ENCODE measurements at regions not wholly inside any gene's neighbourhood (a gene's known extent, or its start where the extent isn't known, plus 50 kb on each side); places are given as distances from the start of the nearest gene placed in this dataset.
"Not testable (repeated sequence)": the region's sequence is repeated elsewhere in the genome, so short reads cannot be mapped to it uniquely, and the experiment has no call there.

DNA sequence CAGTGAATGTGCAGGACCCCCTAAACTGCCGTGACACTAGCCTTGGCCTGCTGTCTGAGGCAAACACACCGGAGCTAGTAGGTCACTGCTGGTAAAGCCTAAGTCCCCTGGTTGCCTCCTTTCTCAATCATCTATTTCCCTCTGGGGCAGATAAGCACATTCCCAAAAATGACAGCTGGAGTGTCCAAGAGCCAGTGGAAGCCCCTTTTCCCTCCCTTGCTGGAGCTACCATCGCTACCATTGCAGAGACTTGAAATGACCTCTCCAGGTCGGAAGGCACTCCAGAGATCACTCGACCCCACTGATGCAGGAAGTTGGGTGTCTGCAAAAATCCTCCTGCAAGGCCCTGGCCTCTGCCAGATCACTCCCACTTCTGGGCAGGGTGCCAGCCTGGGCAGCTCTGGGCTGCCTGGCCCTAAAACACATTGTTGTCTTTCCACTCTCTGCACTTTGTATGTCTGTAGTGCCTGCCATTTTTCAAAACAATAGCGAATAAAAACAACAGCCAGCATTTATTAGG lies 235.9 kb downstream of the BCL2L11 start:
- H3K9me2 ChIP-seq (ENCODE audit: insufficient read depth); H3K4me1 ChIP-seq (ENCODE audit: insufficient read depth); H3K9ac ChIP-seq; H4K20me1 ChIP-seq (ENCODE audit: insufficient read depth); H3K9me3 ChIP-seq (ENCODE audit: low read depth); H2AFZ ChIP-seq; H3K27me3 ChIP-seq (replicated peaks; ENCODE audit: insufficient read depth); H3K4me3 ChIP-seq; in situ Hi-C loops (cut with MboI); H3K27ac ChIP-seq; H3K36me3 ChIP-seq (ENCODE audit: low read depth); H3K79me2 ChIP-seq (ENCODE audit: insufficient read depth); H3F3A ChIP-seq (ENCODE audit: insufficient read depth): not testable (repeated sequence)
- DNase-seq = peak; percentile 46
- H3K4me2 ChIP-seq (ENCODE audit: unreplicated experiment) = peak overlapping the region; percentile 28
- 26 to 33% methylated on average over 3 to 5 of the region's 6 CpGs for WGBS, 2 experiments (ENCODE audit: low coverage in 1 of 2, low lambda C conversion rate in 2 of 2, missing lambda C conversion rate in 2 of 2)

DNA sequence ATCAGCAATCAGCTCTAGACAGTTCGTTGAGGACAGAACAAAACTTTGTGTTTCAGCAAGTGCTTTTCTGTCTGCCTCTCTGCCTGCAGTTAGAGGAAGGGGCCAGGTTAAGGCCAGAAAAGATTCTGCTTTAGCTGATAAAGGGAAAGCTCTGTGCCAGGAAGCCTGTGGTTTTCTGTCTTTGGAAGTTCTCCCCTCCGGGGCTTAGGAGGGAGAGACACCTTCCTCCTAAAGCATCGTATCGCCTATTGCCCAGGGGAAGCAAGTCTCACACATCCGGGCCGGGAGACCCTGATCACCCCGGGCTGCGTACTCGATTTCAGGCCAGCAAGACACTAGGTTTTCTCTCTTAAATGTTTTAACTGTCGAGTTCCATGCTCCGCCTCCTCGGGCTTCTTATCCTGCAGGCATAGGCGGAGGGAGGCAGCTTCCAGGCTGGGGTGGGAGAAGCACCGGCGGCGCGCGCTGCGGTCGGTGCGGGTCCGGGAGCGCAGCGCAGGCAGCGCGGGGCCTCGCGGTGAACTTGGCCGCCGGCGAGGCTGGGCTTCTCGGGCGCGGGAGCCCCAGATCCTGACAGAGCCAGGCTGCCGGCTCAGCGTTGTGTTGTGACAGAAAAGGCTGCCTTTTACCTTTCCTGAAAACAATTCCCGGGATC lies 245.4 kb downstream of the BCL2L11 start:
- H3K9ac ChIP-seq; H3K9me2 ChIP-seq (ENCODE audit: insufficient read depth); H3F3A ChIP-seq (ENCODE audit: insufficient read depth); H3K36me3 ChIP-seq (ENCODE audit: low read depth); H4K20me1 ChIP-seq (ENCODE audit: insufficient read depth); H3K4me3 ChIP-seq; H3K27ac ChIP-seq; H3K4me1 ChIP-seq (ENCODE audit: insufficient read depth); H2AFZ ChIP-seq; H3K79me2 ChIP-seq (ENCODE audit: insufficient read depth); H3K9me3 ChIP-seq (ENCODE audit: low read depth); in situ Hi-C loops (cut with MboI); H3K27me3 ChIP-seq (replicated peaks; ENCODE audit: insufficient read depth); H3K4me2 ChIP-seq (ENCODE audit: unreplicated experiment): not testable (repeated sequence)
- WGBS, 2 experiments (ENCODE audit: low coverage in 1 of 2, low lambda C conversion rate in 2 of 2, missing lambda C conversion rate in 2 of 2) = 41 to 42% methylated on average over 32 to 35 of the region's 37 CpGs
- DNase-seq = peak; percentile 4

DNA sequence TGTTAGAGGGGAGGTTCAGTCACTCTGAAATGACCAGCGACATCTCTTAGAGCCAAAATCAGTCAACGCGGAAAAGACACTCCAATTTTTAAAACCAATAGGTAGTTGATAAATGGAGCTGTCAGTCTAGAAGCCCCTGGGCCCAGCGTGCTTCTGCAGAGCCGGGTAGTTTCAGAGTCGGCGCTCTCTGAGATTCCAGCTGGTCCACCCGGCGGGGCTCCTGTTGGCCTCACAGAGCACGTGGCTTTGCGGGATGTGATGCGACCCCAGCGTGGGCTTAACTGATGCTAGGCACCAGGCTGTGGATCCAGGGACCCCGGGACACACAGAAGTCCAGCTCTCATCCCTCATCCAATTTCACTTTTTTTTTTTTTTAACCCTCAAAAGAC lies 245.9 kb downstream of the BCL2L11 start:
- H3K9me3 ChIP-seq (ENCODE audit: low read depth); H3K27me3 ChIP-seq (replicated peaks; ENCODE audit: insufficient read depth); H3K4me2 ChIP-seq (ENCODE audit: unreplicated experiment); H4K20me1 ChIP-seq (ENCODE audit: insufficient read depth); H2AFZ ChIP-seq; H3K4me3 ChIP-seq; H3F3A ChIP-seq (ENCODE audit: insufficient read depth); H3K27ac ChIP-seq; H3K9ac ChIP-seq; H3K9me2 ChIP-seq (ENCODE audit: insufficient read depth); in situ Hi-C loops (cut with MboI); H3K79me2 ChIP-seq (ENCODE audit: insufficient read depth); DNase-seq; H3K36me3 ChIP-seq (ENCODE audit: low read depth); H3K4me1 ChIP-seq (ENCODE audit: insufficient read depth): not testable (repeated sequence)
- 61 to 68% methylated on average over 13 to 14 of the region's 14 CpGs for WGBS, 2 experiments (ENCODE audit: low coverage in 1 of 2, low lambda C conversion rate in 2 of 2, missing lambda C conversion rate in 2 of 2)

DNA sequence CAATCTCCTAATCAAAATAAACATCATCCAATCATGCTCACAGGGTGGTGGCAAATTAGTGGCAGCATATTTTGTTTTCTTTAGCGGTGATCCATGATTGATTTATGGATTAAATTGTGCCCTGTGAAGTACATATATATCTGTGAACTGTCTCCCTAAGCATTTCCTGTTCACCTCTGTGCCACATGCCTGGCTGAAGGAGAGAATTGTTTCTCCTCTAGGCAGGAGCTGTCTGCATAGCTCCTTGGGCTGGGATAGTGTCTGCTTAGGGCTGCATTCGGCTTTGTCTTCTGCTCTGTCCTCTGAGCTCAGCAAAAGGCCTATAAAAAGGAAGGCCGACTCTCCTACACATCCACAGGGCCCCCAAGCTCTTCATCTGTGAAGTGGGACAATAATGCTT lies 246.4 kb downstream of the BCL2L11 start:
- H3K36me3 ChIP-seq (ENCODE audit: low read depth); H2AFZ ChIP-seq; H3K9me2 ChIP-seq (ENCODE audit: insufficient read depth); H4K20me1 ChIP-seq (ENCODE audit: insufficient read depth); H3K9ac ChIP-seq; H3F3A ChIP-seq (ENCODE audit: insufficient read depth); in situ Hi-C loops (cut with MboI); H3K9me3 ChIP-seq (ENCODE audit: low read depth); H3K79me2 ChIP-seq (ENCODE audit: insufficient read depth); H3K4me3 ChIP-seq; H3K27ac ChIP-seq; DNase-seq; H3K27me3 ChIP-seq (replicated peaks; ENCODE audit: insufficient read depth); H3K4me1 ChIP-seq (ENCODE audit: insufficient read depth); H3K4me2 ChIP-seq (ENCODE audit: unreplicated experiment): not testable (repeated sequence)
- 98 to 100% methylated on average over 3 of the region's 3 CpGs for WGBS, 2 experiments (ENCODE audit: low coverage in 1 of 2, low lambda C conversion rate in 2 of 2, missing lambda C conversion rate in 2 of 2)

DNA sequence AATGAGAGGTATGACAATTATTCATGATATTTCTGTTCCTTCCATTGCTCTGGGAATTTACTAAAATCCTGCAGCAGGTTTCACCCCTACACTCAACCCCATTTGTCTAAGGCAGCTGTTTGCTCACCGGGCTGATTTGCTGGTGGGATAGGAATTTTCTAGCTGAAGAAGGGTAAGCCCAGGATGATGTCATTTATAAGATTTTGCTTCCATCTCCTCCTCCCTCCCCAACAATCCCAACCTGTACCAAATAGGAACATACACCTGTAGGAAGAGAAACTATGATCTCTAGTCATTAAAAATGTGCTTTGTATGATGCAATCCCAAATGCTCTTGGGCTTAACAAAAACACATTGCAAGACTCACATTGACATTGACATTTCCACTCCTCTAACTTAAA lies 247.2 kb downstream of the BCL2L11 start:
- H3K9me2 ChIP-seq (ENCODE audit: insufficient read depth); H3K79me2 ChIP-seq (ENCODE audit: insufficient read depth); H3K36me3 ChIP-seq (ENCODE audit: low read depth); in situ Hi-C loops (cut with MboI); H3K4me1 ChIP-seq (ENCODE audit: insufficient read depth); H3F3A ChIP-seq (ENCODE audit: insufficient read depth); H3K9ac ChIP-seq; H3K9me3 ChIP-seq (ENCODE audit: low read depth); H4K20me1 ChIP-seq (ENCODE audit: insufficient read depth); H3K27me3 ChIP-seq (replicated peaks; ENCODE audit: insufficient read depth); H2AFZ ChIP-seq; H3K27ac ChIP-seq; H3K4me3 ChIP-seq; H3K4me2 ChIP-seq (ENCODE audit: unreplicated experiment): not testable (repeated sequence)
- 83 to 100% methylated on average over 1 of the region's 1 CpG for whole genome bisulfite sequencing, 2 experiments (ENCODE audit: low coverage in 1 of 2, low lambda C conversion rate in 2 of 2, missing lambda C conversion rate in 2 of 2)
- DNase-seq = peak; percentile 41

DNA sequence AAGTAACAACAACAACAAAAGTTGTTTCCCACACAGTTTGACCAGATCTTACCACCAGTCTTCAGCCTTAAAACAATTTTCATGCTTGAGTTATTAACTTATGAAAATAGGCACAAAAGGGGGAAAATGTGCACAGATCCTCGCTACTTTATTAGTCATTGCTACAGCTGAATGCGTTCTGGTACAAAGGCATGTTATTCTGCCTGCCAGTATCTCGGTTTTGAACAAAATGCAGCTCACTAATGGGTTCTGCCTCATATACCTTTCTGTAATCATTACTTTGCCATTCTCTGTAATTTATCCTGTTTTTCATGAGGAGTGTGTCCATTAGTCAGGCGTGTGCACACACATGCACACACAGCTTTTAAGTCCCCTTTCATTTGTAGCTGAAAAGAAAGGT lies 247.6 kb downstream of the BCL2L11 start:
- H3K9me3 ChIP-seq (ENCODE audit: low read depth); H3K4me2 ChIP-seq (ENCODE audit: unreplicated experiment); H3K9me2 ChIP-seq (ENCODE audit: insufficient read depth); H3K9ac ChIP-seq; H2AFZ ChIP-seq; H3K79me2 ChIP-seq (ENCODE audit: insufficient read depth); H3K4me1 ChIP-seq (ENCODE audit: insufficient read depth); H3K27ac ChIP-seq; in situ Hi-C loops (cut with MboI); H3K4me3 ChIP-seq; H4K20me1 ChIP-seq (ENCODE audit: insufficient read depth); H3K27me3 ChIP-seq (replicated peaks; ENCODE audit: insufficient read depth); H3K36me3 ChIP-seq (ENCODE audit: low read depth); DNase-seq; H3F3A ChIP-seq (ENCODE audit: insufficient read depth): not testable (repeated sequence)
- no CpG with 5 or more reads among the region's 4 CpGs for WGBS, 2 experiments (ENCODE audit: low coverage in 1 of 2, low lambda C conversion rate in 2 of 2, missing lambda C conversion rate in 2 of 2)

DNA sequence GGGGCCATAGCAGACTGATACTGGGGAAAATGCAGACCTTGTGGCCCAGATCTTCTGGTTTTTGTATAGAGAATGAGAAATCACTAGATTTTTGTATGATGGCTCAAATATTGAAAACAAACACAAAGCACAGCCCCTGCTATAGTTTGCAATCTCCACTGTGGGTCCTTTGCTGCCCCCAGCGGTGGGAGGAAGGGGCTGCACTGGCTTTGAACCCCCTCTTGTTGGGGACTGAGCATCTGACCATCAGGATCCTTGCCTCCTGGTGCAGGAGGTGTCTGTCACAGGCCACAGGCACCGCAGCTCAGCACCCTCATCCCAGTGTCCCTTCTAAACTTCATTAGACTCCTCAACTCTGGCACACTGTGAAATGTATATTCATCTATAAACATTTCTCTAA lies 252.3 kb downstream of the BCL2L11 start:
- H2AFZ ChIP-seq; in situ Hi-C loops (cut with MboI); H3K4me1 ChIP-seq (ENCODE audit: insufficient read depth); H3K4me2 ChIP-seq (ENCODE audit: unreplicated experiment); H4K20me1 ChIP-seq (ENCODE audit: insufficient read depth); H3K27ac ChIP-seq; H3K9ac ChIP-seq; H3K9me3 ChIP-seq (ENCODE audit: low read depth); H3K36me3 ChIP-seq (ENCODE audit: low read depth); DNase-seq; H3K4me3 ChIP-seq; H3F3A ChIP-seq (ENCODE audit: insufficient read depth); H3K9me2 ChIP-seq (ENCODE audit: insufficient read depth); H3K27me3 ChIP-seq (replicated peaks; ENCODE audit: insufficient read depth): not testable (repeated sequence)
- H3K79me2 ChIP-seq (ENCODE audit: insufficient read depth) = peaks cover 10% of the 10 kb centered on the region; the same call in 1 of the 2 replicates
- WGBS, 2 experiments (ENCODE audit: low coverage in 1 of 2, low lambda C conversion rate in 2 of 2, missing lambda C conversion rate in 2 of 2) = no CpG with 5 or more reads among the region's 2 CpGs

DNA sequence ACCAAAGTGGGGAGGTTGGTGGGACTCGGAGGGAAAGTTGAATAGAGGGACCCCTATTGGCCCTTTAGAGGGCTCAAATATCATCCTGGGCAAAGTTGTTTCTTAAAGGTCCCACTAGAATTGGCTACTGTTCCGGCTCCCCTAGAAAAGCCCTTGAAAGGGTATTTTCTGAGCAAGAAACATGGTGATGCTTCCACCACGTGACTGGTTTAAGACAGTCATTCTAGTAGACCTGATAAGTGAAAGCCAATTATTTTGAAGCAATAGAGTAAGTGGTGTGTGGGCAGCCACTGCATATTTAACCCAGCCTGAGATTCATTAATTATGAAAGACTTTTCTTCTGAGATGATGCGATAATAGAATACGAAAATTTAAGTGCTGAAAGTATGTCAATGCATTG lies 253.3 kb downstream of the BCL2L11 start:
- in situ Hi-C loops (cut with MboI) = not testable (repeated sequence)

More for the DNA sequence above, 253.3 kb downstream of the BCL2L11 start:
- DNase-seq; H3K36me3 ChIP-seq (ENCODE audit: low read depth); H3K4me2 ChIP-seq (ENCODE audit: unreplicated experiment); H3K27me3 ChIP-seq (replicated peaks; ENCODE audit: insufficient read depth); H3K27ac ChIP-seq; H4K20me1 ChIP-seq (ENCODE audit: insufficient read depth); H3K9me3 ChIP-seq (ENCODE audit: low read depth); H3F3A ChIP-seq (ENCODE audit: insufficient read depth); H2AFZ ChIP-seq; H3K9me2 ChIP-seq (ENCODE audit: insufficient read depth); H3K9ac ChIP-seq; H3K4me1 ChIP-seq (ENCODE audit: insufficient read depth); H3K4me3 ChIP-seq: not testable (repeated sequence)
- peaks cover 10% of the 10 kb centered on the region; the same call in 1 of the 2 replicates for H3K79me2 ChIP-seq (ENCODE audit: insufficient read depth)
- WGBS, 2 experiments (ENCODE audit: low coverage in 1 of 2, low lambda C conversion rate in 2 of 2, missing lambda C conversion rate in 2 of 2) = 88 to 92% methylated on average over 5 of the region's 5 CpGs

All from GM23248 (cell line).